ENCODE measurements at regions not wholly inside any gene's neighbourhood (a gene's known extent, or its start where the extent isn't known, plus 50 kb on each side); places are given as distances from the start of the nearest gene placed in this dataset.

DNA sequence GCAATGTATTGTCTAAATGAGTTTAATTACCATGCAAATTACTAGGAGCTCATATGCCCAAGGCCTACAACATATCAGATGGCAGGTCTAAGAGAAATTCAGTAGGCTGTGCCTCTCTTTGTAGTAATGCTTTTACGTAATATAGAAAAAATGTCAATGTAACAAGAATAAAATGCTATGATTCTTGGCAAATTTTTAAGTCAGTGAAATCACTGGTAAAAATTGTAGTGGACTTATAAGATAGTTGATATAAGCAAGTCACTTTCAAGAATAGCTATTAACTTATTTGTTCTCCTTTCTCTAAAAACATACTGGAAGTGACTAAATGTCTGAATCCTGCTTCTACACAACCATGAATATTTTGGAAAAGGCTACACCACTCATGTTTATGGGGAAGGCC, 707.8 kb downstream of the TUSC7 start:
- DNase-seq, result no peak

DNA sequence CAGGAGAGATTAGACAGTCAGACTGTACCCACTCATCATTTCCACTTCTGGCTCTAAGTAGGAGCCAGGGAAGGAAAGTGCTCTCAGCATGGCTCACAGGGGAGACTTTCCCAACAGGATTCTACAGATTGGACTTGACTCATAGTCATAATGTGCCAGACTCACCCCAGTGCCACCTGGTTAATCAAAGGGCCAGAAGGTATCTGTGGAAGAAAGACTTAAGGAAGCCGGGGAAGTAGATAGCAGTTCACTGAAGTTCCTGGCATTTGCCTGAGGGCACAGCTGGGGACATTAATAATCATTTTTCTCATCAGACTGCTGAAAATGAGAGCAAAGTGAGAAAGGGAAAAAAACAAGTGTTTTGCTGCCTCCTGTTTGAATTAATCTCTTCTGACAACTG, 717.5 kb downstream of the TUSC7 start:
- DNase-seq, result no peak

DNA sequence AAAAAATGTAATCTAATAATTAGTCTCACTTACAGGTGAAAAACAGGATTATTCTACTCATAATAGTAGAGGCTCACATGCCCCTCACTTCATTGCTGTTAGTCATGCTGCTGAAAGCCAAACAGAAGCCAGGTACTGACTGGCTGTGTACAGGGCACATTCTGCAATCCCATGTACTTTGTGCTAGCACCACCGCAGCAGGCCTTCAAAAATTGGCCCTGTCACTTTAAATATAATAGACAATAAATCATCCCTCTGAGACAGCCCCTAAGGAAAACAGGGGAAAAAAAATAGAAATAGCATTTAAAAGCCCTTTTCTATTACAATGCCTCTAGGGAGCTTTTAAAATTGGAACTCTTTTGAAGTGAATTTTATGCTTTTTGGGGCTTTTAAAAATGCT, 723.8 kb downstream of the TUSC7 start:
- no peak for DNase-seq

DNA sequence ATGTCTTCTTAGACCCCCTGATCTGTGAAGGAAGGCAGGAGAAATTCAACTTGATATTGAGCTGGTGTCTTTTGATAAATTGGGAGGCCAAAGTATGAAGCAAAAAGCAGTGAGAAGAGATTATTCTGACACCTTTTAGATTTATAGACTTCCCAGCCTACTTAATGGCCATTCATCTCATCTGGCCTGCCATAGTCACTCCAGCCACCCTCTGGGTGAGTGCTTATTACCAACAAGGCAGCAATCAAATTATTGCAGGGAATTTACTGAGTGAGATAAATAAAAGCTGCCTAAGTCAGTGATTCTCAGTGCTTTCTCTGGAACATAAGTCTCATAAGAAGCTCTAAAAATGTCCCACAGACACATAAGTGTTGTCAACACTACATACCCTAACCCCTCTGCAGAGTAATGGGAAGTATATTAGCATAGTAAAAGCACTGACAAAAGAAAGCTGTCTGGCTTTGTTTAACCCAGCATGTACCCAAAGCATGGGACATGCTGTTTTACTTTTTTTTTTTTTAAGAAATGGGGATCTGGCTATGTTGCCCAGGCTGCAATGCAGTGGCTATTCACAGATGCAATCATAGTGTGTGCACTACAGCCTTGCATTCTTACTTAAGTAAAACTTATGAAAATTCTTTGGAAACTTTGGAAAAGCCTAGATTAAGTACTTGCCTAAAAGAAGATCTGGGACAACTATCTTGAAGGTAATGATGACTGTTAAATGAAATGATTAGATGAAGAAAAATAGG, 725.3 kb downstream of the TUSC7 start:
- DNase-seq, result no peak

DNA sequence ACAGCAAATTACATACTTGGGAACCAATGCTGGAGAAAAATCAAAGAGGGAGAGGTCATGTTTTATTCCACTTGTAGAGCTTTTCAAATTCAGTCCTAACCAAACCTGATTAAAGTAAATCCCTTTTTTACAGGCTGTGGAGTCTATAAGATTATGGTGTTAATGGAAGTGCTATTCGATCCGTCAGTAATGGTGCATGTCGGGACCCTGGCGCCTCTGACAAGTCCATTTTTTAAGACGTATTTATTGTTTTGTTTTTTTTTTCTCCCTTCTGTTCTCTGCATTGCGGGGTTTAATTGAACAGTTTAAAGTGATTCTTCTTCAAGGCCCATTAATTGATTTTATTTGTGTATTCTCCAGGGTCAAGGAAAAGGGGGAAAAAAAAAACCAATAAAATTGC, 725.9 kb downstream of the TUSC7 start:
- no peak for DNase-seq

DNA sequence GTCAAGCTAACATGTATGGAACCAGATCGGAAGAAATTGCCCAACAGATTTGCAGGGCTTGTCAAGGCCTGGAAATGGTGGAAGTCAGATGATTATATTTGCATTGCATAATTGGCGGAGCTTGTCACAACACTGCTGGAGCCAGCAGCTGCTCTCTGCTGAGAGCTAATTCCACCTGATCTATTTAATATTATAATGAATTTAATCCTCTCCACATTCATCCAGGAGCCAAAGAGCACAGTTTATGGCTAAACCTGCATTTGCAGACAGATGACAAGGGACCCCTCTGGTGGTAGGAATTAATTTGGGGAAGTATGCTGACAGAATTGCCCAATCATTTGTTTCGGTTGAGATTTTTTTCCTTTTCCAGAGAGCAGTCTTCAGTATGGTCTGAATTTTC, 730.2 kb downstream of the TUSC7 start:
- no peak for DNase-seq

DNA sequence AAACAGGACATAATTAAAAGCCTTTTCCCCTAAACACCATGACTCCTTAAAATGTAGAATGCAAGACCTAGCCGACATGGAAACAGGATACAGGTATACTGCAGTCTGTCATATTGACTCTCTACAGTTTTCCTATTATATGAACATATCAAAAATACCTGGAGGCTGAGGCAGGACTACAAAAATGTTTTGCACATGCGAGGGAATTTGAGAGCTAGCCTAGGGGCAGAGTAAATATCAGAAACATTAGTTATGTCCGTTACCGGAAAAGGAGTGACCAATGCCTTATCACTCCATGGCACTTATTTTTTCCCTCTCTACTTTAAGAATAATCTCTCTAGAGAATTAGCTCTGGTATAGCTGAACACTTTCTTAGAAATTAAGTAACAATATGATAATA, 732.3 kb downstream of the TUSC7 start:
- DNase-seq, result no peak

DNA sequence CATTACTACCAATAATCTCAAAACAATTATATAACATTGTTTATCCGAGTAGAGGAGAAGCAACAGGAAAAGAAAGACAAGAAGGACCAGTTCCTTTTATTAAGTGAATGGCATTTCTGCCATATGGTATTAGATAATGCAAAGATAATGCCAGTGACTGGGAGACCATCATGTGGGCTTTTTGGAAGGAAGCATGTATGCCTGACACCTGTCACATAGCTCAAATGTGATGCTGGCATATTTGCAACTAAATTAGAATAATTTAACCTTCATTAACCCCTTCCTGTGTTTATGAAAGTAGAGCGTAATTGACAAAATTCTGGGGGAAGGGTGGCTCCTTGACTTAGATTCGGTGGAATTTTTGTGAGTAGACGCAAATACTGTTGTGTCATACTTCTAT, 733.0 kb downstream of the TUSC7 start:
- DNase-seq, result no peak

DNA sequence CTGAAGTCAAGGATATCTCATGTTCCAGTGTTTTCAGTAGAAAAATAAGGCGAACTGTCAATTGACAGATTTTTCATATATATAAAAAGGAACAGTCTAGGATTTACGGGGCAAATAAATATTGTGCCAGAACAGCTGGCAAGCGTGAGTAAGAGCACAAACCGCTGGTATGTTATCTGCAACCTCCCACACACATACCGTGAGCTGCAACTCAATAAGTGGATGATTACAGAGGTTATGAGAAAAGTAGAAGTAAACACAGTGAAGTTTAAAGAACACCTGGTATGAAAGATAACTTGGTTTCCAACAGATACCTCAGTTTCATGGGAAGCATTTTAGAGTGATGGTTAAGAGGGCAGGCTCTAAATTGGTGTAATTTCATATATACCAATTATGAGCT, 733.4 kb downstream of the TUSC7 start:
- no peak for DNase-seq

DNA sequence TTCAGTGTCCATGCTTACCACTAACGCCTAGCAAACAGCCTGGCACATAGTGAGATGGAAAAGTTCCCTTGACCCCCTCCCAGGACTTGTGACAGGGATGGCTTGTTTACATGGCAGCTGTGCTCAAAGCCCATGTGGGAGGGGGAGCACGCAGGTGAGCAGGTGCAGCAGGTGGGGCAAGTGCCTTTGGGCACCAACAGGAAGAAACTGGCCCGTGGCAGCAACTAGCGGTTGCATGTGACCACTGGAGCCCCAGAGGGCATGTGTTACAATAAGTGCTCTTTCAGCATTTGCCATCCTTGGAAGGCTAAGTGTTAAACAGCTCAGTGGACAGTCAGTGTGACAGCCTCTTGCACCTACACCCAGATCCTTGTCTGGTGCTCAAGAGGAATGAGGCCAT, 734.6 kb downstream of the TUSC7 start:
- no peak for DNase-seq

DNA sequence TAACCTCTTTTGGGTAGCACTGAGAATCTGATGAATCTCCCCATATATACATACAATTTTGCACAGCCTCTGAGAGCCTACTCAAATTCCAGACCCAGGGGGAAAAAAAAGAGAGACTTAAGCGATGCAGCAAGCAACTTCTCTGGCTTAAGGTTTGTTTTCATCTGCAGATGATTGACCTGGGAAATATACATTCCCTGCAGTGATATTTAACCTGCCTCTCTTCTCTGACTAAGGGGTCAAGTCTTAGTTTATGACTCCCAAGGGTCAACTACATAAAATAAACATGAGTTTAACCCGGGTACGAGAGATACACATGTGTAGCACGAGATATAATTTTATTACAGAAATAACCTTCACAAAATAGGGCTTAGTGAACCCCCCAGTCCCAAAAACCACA, 737.8 kb downstream of the TUSC7 start:
- no peak for DNase-seq

DNA sequence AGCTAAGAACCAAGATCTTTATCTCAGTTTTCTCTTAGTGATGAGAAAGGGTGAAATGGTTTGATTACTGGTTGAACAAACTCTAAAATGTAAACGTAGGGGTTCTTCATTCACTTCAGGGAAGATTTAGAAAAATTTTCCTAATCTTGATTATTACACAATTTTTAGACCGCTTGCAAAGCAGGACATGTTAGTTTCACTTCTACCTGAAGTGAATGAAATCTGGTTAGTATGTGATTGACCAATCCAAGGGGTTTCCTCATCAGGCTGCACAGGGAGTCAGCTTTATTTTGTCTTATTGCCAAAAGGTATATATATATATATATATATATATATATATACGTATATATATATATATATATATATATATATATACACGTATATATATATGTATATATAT, 740.4 kb downstream of the TUSC7 start:
- DNase-seq, result no peak

DNA sequence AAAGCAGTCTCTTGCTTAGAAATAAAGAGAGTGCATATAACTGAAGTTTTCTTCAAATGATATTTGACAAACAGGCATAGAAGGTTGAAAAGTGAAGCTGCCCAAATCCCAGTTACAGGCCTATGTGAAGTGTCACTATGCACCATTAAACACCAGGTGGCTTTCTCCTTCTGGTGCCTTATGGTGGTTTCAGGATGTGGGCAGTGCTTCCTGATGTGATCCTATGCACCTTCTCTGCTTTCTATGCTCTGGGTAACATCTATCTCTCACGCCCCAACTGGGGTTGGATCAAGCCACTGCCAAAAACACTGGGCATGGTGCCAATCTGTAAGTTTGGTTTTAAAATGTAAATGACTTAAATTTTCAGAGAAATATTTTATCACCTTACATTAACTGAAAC, 744.7 kb downstream of the TUSC7 start:
- no peak for DNase-seq

DNA sequence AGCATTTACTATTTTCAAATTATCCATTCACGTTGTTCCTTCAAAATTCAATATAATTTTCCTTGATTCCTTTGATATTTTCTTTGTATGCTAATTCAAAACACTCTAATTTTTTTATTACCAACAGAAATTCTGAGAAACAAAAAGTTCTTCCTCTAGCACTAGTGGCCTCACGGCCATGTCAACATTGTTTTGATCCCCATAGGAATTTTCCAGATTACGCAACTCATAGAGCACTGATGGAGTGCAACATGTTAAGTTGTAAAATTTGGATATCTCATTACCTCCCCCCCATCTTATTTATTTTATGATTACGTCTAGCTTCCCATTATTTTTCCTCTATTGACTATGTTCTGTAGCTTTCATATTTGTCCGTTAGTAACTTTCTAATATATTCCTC, 745.3 kb downstream of the TUSC7 start:
- DNase-seq, result no peak

DNA sequence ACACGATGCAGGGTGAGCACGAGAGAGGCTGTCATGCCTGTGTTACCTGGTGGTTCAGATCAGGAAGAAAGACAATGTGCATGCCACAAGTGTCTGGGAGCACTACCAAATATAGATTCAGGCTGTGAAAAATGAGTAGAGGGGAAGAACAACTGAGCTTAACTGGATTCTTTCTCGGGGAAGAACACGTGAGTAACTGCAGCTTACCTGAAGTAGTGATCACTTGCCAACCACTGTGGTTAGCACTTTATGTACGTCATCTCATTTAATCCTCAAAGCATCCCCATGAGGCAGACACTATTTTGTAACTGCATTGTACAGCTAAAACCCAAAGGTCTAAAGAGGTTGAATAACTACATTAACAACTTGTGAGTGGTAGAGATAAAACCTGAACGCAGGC, 746.2 kb downstream of the TUSC7 start:
- no peak for DNase-seq

DNA sequence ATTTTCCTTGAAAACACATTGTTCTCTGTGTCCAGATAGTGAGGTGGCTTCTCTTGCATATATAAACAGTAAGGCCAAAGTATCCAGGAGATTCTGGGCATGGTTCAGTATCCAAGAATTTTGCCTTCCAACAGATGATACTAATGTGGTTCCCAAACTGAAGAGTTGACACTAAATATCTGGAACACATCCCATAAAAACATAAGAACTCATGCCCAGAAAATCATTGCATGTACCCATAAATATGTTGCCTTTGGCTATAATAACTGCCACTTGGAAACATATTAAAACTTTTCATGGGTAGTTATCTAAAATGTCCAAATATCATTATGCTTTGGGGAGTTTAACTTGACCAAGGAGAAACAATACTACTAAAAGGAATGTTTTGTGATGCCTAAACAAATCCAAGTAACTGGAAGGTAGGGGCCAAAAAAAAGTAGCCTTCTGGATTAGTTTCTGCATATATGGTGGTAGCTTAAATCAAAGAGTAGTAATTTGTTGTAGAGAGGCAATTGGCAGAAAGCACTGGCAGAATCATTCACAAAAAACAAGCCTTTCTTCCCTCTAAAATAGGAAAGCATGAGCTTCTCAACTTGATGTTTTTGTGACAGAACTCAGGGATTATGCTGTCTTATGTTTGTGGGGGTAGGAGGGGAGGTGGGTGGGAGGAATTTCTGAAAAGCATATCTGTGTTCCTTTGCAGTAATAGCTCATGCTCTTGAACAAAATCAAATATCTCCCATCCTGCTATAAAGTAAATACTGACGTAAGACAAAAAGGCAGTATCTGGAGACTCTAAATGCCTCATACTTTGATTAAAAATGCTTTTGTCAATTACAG, 753.9 kb downstream of the TUSC7 start:
- DNase-seq, result no peak

DNA sequence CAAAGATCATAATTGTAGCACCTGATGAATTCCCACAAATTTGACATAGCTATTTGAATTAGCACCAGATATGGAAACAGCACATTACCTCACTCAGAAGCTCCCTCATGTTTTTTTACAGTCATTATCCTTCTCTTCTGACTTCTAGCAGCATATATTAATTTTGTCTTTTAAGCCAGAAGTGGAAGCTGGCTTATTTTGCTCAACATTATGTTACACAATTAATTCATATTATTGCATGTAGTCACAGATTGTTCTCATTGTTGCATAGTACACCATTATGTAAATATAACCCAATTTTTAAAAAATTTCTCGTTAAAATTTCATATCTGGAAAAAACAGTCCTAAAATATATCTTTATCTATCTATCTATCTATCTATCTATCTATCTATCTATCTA, 762.3 kb downstream of the TUSC7 start:
- DNase-seq, result no peak

DNA sequence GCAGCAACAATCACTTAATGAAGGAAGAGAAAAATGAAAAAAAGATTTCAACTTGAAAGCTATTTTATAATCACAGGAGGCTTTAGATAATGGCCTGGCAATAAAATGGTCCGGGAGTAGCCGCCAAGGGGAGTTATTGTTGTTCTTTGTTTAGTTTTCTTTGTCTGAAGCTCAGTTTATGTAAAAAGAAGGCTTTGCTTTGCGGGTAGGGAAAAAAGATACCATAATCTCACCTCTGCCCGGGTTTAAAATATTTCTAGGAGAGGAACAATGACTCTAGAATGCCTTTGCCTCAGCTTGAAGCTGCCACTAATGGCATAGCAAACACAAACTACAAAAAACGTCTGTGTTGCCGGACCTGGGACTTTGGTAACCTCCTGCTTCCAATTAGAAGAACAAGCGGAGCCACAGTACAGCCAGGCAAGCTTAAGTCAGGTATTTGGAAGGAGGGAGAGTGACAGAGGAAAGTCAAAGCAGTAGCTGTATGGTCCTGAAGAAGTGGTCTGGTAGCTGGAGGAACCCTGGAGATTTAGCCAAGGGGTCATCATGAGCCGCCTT, 764.5 kb downstream of the TUSC7 start:
- no peak for DNase-seq

DNA sequence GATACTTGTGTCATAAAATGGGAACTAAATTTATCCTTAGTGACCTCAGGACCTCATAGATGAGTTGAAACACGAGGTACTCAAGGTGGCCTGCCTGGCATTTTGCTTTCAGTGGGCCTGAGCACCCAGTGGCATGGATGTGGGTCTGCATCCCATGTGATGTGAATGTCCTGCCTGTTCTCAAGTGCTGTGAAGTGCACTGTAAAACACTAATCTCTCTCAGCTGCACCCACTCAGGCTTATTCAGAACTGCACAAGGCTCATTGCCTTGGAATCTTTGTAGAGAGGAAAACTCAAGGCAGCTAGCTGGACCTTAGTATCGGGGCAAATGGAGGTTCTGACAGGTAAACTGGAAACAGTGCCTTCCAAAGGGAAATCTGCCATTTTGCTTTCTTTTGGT, 767.0 kb downstream of the TUSC7 start:
- no peak for DNase-seq

DNA sequence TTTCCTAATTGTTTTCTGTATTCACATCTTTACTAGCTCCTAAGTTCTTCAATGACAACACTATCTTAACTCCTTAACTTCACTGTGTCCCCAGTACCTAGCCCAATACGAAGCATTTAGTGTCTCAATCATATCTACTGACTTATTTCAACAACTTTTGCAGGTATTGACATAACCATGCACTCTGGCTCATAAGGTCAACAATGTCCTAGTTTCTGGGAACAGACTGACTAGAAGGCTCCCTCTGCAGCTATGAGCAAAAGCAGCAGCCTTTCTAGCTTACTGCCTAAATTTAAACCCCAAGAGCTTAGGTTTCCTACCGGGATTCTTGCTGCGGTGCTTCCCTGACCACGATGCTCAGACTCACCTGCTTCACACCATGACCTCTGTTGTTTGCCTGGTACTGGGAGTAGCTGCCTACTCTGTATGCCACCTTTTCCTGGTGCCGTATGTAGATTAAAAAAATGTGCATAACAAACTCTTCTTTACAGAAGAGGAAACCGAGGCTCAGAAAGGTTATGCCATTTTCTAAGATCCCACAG, 767.7 kb downstream of the TUSC7 start:
- no peak for DNase-seq

DNA sequence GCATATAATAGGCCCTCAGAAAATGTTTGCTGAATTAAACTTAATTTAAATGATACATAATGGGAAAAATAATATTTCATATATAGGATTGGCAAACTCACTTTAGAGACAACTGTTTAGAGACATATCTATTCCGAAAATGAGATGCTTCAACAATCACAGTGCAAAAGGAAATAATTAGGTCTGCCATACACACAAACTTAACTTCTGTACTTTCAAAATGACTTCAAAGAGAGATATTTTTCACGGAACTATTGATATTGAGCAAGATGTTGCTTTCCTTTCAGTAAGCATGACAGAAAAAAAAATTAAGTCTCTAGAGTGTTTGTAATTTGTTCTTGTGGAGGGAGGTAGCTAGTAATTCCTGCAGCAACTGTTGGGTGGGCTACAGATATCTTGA, 769.5 kb downstream of the TUSC7 start:
- no peak for DNase-seq

DNA sequence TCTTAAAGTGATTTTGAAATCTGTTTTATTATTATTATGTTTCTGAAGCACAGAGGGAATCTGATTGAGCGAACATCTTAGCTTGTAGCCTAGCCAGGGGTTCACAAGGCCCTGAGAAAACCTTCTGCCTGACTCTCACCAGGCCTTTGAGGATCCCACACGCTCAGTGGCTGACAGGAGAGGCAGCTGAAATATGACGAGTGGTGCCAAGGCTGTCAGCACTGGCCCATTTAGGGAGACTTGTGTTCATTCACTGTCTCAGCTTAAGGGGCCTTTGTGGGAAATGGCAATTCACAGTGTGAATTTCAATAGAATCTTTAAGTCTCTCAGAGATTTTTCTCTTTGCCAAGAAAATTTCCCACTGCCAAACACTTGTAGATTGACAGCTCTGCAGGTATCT, 770.9 kb downstream of the TUSC7 start:
- no peak for DNase-seq

DNA sequence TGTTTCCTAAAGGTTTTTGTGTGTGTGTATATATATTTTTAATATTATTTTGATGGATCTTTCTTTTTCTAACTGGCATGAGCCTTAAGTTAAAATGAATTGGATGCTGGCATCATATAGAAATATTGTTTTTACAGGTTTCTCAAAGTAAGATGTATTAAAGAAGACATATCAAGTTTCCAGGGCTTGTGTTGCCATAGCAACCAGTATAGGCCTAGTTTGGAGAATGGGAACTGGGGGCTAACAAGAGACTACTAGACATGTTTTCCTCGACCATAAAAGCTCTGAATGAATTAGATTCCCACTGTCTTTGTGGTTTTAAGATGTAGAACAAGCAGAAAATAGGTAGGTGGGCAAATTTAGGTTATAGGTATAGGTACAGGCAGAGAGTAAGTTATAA, 771.4 kb downstream of the TUSC7 start:
- DNase-seq, result no peak

DNA sequence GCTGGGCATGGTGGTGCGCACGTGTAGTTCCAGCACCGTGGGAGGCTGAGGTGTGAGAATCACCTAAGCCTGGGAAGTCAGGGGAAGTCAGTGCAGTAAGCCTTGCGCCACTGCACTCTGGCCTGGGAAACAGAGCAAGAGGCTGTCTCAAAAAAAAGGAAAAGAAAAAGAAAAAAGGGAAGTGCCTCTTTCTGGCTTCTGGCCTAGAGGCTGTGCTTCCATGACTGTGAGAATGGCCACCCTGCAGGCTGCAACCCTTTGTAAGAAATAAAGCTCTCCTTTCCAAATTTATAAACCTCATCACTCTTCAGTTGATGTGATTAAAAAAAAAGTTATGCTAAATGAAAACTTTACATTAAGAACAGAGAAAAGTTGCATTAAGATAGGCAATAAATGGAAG, 774.3 kb downstream of the TUSC7 start:
- no peak for DNase-seq
